NT2/D1 (cell line): ENCODE measurements at regions not wholly inside any gene's neighbourhood (a gene's known extent, or its start where the extent isn't known, plus 50 kb on each side); places are given as distances from the start of the nearest gene placed in this dataset.

Source experiments
- DNase-seq: peaks from one replicate; pipeline ENCODE4 v3.0.0-alpha.2; 2011; ENCODE audit warnings: low read depth, low spot score
- H3K27me3 ChIP-seq: 2 replicates; pipeline ENCODE4 v1.6.0; 2011; ENCODE audit warnings: mild to moderate bottlenecking; ENCODE audit not compliant: insufficient read length, insufficient read depth
- H3K36me3 ChIP-seq: 2 replicates; pipeline ENCODE4 v1.6.1; 2011; ENCODE audit warnings: mild to moderate bottlenecking, low read length, mixed read lengths; ENCODE audit not compliant: insufficient read depth, insufficient read length
- H3K4me1 ChIP-seq: 2 replicates; pipeline ENCODE4 v1.5.1; 2011; ENCODE audit not compliant: insufficient read depth, insufficient read length
- H3K4me3 ChIP-seq: 2 replicates; pipeline ENCODE4 v1.5.1; 2011; ENCODE audit warnings: low read depth; ENCODE audit not compliant: insufficient read length
- H3K9ac ChIP-seq: 2 replicates; pipeline ENCODE4 v1.6.0; 2011; ENCODE audit warnings: low read depth; ENCODE audit not compliant: insufficient read length
- H3K9me3 ChIP-seq: 2 replicates; pipeline ENCODE4 v1.5.1; 2011; ENCODE audit warnings: mild to moderate bottlenecking, low read length; ENCODE audit not compliant: insufficient read depth
- SUZ12 ChIP-seq: IDR thresholded peaks from 2 replicates; pipeline ENCODE4 v1.6.1; 2011; ENCODE audit not compliant: insufficient read length, insufficient read depth; ENCODE audit errors: extremely low read depth
- YY1 ChIP-seq: IDR thresholded peaks from 2 replicates; pipeline ENCODE4 v1.6.1; 2011; ENCODE audit not compliant: insufficient read length, insufficient read depth
- ZNF274 ChIP-seq: IDR thresholded peaks from 2 replicates; pipeline ENCODE4 v1.6.1; 2011; ENCODE audit warnings: mild to moderate bottlenecking, low read depth, low read length

- no peak for DNase-seq
- no peaks in the 10 kb centered on the region for H3K36me3 ChIP-seq
- H3K9me3 ChIP-seq, result no peaks in the 10 kb centered on the region
- no peak overlapping the region for H3K9ac ChIP-seq
- TF ChIP-seq YY1 (no peak), SUZ12 (no peak), ZNF274 (no peak)
- no peaks in the 10 kb centered on the region for H3K4me1 ChIP-seq
- H3K27me3 ChIP-seq, result no peaks in the 10 kb centered on the region
- no peak overlapping the region for H3K4me3 ChIP-seq
These were observed 238.9 kb upstream of the NT5C1B start for GRCh38 chr2:18828296-18828695.

GRCh38 chr2:18825838-18826237, 236.5 kb upstream of the NT5C1B start:
- no peak overlapping the region for H3K4me3 ChIP-seq
- no peaks in the 10 kb centered on the region for H3K36me3 ChIP-seq
- TF ChIP-seq YY1, result no peak
- no peak for TF ChIP-seq SUZ12
- TF ChIP-seq ZNF274, result no peak
- H3K4me1 ChIP-seq, result no peaks in the 10 kb centered on the region
- no peaks in the 10 kb centered on the region for H3K9me3 ChIP-seq
- DNase-seq, result no peak
- no peak overlapping the region for H3K9ac ChIP-seq
- no peaks in the 10 kb centered on the region for H3K27me3 ChIP-seq

- no peak overlapping the region for H3K9ac ChIP-seq
- no peak overlapping the region for H3K4me3 ChIP-seq
- H3K9me3 ChIP-seq, result no peaks in the 10 kb centered on the region
- H3K4me1 ChIP-seq, result no peaks in the 10 kb centered on the region
- H3K36me3 ChIP-seq, result no peaks in the 10 kb centered on the region
- no peak for DNase-seq
- no peak for TF ChIP-seq ZNF274
- no peak for TF ChIP-seq YY1
- no peak for TF ChIP-seq SUZ12
- no peaks in the 10 kb centered on the region for H3K27me3 ChIP-seq
These were observed 235.5 kb upstream of the NT5C1B start for GRCh38 chr2:18824915-18825314.

- Histone ChIP-seq H3K36me3 (no peaks in the 10 kb centered on the region), H3K27me3 (no peaks in the 10 kb centered on the region), H3K4me1 (no peaks in the 10 kb centered on the region), H3K4me3 (no peak overlapping the region), H3K9me3 (no peaks in the 10 kb centered on the region), H3K9ac (no peak overlapping the region)
- no peak for DNase-seq
- no peak for TF ChIP-seq YY1
- no peak for TF ChIP-seq SUZ12
- no peak for TF ChIP-seq ZNF274
These were observed 235.0 kb upstream of the NT5C1B start for GRCh38 chr2:18824325-18824790.

- no peaks in the 10 kb centered on the region for H3K9me3 ChIP-seq
- no peaks in the 10 kb centered on the region for H3K36me3 ChIP-seq
- no peak overlapping the region for H3K4me3 ChIP-seq
- H3K4me1 ChIP-seq, result no peaks in the 10 kb centered on the region
- DNase-seq, result no peak
- H3K27me3 ChIP-seq, result no peaks in the 10 kb centered on the region
- TF ChIP-seq SUZ12 (no peak), YY1 (no peak), ZNF274 (no peak)
- H3K9ac ChIP-seq, result no peak overlapping the region
These were observed 232.1 kb upstream of the NT5C1B start for GRCh38 chr2:18821431-18821830.

DNA sequence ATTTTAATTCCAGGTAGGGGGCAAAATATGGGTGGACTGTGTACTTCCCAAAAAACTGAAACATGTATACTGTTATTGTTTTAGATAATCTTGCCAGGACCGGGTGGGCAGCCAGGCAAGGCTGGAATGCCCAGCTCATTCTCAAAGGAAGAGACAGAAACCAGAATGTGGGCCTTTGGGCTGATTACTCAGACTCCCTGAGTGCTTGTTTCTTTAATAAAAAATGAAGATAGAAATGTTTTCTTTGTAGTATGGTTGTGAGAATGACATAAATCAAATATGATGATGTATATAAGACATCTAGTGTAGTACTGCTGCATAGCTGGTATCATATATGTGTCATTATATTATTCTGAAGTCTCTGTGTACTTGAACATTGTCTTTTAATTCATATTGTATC, 231.6 kb upstream of the NT5C1B start:
- TF ChIP-seq ZNF274, result no peak
- TF ChIP-seq SUZ12, result no peak
- no peak for TF ChIP-seq YY1
- DNase-seq, result no peak

DNA sequence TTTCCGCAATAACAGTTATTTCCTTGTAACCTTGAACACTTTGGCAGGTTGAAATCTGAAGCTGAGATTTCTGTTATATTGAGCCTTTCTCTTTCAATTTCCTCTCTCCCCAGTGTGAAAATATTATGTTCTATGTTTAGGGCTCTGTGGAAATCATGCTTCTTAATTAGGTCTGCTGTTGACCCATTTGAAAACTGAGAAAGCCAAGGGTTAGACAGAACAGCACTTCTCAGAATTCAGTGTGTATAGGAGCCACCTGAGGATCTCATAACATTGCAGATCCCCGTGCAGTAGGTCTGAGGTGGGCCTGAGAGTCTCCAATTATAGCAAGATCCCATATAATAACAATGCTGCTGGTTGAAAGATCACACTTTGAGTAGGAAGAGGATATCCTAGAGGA, 230.2 kb upstream of the NT5C1B start:
- Histone ChIP-seq H3K9ac (no peak overlapping the region), H3K4me1 (no peaks in the 10 kb centered on the region), H3K27me3 (no peaks in the 10 kb centered on the region), H3K9me3 (no peaks in the 10 kb centered on the region), H3K36me3 (no peaks in the 10 kb centered on the region), H3K4me3 (no peak overlapping the region)
- TF ChIP-seq SUZ12 (no peak), YY1 (no peak)
- no peak for DNase-seq

More for the DNA sequence above, 231.6 kb upstream of the NT5C1B start:
- Histone ChIP-seq H3K4me3 (no peak overlapping the region), H3K9ac (no peak overlapping the region), H3K9me3 (no peaks in the 10 kb centered on the region), H3K27me3 (no peaks in the 10 kb centered on the region), H3K4me1 (no peaks in the 10 kb centered on the region), H3K36me3 (no peaks in the 10 kb centered on the region)
